GM18861 (cell line): ENCODE measurements at regions not wholly inside any gene's neighbourhood (a gene's known extent, or its start where the extent isn't known, plus 50 kb on each side); places are given as distances from the start of the nearest gene placed in this dataset.
"Not testable (repeated sequence)": the region's sequence is repeated elsewhere in the genome, so short reads cannot be mapped to it uniquely, and the experiment has no call there.

ENCODE experiments used
- ATAC-seq: cut with Tn5 transposase; IDR thresholded peaks from one replicate; pipeline ENCODE4 v1.9.1; 2021; ENCODE audit not compliant: unreplicated experiment

DNA sequence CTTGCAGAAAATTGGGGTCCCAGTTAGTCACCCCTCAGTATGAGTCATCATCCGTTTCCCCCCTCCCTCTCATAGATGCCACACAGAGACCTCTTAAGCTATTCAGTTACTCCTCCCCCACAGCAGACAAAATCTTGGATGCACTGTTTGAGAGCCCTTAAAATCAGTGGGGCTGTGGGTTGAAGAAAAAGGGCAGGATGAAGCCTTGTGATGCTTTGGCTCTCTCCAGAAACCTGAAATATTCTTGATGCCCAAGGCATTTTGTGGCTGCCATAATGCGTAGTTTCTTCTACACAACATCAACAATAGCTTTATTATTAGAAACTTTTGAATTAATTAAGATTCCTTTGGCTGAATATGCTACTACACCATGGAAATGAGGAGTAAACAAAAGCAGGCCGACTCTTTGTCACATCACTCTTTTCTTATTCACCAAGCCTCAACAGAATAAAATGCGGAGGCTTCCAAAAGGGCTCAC lies 133.8 kb downstream of the MRPS30 start:
- ATAC-seq, result no peak

DNA sequence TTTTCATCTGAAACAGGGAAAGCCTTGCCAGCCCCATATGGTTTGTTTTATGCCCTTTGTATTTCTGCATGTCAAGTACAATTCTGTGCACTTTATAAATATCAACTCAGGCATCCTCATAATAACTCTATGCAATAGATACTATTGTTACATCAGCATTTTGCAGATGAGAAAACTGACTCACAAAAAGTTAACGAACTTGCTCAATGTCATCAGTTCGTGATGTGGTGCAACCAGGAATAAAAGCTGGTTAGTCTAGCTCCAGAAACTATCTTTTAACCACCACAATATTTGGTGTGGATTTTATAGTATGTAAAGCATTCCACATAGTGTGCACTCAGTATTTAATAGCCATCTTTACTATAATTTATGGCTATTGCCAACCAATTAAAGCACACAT lies 134.9 kb downstream of the MRPS30 start:
- ATAC-seq, result no peak

DNA sequence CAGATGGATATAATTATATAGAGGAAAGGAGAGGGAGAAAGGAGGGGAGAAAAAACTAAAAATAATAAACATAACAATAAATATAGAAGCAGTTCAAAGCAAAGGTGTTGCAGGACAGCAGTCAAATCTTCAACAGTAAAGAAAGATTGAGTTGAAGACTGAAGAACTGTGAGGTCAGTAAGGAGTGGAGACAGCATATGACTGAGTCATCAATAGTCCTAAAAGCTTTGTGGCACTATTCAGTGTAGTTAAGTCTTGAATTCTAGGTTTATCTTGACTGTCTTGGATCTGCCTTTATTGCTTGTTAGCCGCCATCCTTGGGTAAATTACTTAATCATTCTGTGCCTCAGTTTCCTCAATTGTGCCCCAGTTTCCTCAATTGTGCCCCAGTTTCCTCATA lies 137.0 kb downstream of the MRPS30 start:
- no peak for ATAC-seq

DNA sequence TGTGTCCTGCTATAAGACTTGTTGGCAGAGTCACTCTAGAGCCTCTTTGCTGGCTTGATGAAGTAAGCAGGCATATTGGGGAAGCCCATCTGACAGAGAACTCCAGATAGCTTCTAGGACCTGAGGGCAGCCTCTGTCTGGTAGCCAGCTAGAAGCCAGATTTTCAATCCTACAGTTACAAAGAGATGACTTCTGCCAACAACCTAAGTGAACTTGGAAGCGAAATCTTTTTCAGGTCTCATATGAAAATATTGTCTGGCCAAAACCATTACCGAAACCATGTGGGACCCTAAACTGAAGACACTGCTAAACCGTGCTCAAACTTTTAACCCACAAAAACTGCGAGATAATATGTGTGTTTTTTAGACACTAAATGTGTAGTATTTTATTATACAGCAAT lies 140.9 kb downstream of the MRPS30 start:
- ATAC-seq, result no peak

DNA sequence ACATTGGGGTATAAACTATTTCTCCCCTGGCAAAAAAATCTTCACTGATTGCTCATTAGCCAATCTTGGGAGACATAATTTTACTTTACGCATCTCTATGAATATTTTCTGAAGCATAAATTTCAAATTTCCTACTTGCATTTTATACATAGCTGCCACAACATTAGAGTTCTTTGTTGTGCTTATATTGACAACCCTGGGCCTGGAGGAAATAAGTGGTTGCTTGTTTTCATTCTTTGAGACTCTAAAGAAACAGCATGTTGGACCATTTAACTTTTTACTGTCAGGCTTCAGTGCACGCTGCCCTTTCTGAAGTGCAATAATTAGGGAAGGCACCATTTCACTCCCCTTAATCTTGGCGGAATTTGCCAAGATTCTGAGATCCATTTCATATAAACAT lies 142.6 kb downstream of the MRPS30 start:
- ATAC-seq, result no peak

DNA sequence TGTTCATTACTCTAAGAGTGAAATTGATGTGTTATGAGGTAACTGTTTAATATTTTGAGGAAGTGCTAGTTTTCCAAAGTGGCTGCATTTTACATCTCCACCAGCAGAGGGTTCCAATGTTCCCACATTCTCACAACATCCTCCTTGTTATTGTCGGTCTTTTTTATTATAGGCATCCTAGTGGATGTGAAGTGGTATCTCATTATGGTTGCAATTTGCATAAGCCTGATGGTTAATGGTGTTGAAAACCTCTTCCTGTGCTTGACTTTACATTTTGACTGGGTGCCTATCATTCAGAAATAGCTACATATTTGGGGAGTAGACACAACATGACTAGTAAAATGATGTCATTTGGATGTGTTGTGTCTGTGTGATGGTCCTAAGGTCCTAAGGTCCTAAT lies 143.6 kb downstream of the MRPS30 start:
- peak; percentile 87 for ATAC-seq

DNA sequence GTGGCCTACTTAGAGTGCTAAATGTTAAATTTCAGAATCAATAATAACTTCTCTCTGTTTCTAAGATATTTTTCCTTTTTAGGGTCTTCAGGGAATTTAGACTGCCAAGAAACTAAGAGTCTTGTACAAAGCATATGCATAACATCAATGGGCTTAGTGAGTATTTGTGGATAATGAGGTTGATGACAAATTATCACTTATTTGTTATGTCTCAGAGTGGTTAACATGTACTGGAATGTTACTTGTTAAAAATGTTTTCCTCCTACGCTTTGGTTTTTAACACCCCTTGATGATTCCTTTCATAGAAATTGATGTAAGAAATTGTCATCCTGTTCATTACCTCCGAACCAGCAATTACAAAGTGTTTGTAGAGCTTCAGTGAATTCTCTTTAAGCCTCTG lies 144.3 kb downstream of the MRPS30 start:
- ATAC-seq, result no peak

DNA sequence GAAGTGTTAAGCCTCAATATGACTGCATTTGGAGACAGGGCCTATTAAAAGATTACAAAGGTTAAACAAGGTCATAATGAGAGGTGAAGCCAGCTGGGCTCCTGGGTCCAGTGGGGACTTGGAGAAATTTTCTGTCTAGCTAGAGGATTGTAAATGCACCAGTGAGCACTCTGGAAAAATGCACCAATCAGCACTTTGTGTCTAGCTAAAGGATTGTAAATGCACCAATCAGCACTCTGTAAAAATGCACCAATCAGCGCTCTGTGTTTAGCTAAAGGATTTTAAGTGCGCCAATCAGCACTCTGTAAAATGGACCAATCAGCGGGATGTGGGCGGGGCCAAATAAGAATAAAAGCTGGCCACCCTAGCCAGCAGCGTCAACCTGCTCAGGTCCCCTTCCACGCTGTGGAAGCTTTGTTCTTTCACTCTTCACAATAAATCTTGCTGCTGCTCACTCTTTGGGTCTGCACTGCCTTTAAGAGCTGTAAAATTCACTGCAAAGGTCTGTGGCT lies 150.3 kb downstream of the MRPS30 start:
- ATAC-seq, result not testable (repeated sequence)

DNA sequence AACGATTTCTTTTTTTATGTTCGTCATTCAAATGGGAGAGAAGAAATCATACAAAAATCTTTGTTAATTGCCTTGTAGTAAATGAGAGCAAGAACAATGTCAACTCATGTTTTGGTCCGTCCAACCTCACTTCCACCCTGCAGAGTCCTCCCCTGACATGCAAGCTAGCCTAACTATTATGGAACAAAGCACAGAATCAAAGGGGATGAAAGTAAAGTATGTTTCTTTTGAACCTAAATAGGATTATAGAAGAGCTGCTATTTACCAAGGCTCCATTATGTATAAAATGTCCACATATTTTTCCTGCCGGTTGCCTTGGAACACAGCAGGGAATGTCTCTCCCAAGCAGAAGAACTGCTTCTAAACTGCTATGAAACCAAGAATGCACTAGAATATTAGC lies 161.1 kb downstream of the MRPS30 start:
- ATAC-seq, result no peak

DNA sequence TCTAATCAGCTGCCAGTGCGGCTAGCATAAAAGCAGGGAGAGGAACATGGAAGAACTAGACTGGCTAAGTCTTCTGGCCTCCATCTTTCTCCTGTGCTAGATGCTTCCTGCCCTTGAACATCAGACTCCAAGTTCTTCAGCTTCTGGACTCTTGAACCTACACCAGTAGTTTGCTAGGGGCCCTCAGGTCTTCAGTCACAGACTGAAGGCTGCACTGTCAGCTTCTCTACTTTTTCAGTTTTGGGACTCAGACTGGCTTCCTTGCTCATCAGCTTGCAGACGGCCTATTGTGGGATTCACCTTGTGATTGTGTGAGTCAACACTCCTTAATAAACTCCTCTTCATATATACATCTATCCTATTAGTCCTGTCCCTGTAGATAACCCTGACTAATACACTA lies 162.2 kb downstream of the MRPS30 start:
- ATAC-seq, result not testable (repeated sequence)

DNA sequence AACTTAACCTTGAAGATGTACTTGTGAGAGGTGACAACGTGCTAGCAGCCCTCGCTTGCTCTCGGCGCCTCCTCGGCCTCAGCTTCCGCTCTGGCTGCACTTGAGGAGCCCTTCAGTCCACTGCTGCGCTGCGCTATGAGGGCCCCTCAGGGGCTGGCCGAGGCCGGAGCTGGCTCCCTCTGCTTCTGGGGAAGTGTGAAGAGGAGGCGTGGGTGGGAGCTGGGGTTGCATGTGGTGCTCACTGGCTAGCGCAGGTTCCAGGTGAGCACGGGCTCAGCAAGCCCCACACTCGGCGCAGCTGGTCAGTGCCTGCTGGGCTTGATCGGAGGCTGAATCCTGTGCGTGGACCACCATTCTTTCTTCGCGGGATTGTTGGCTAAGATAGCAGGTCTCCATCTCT lies 166.1 kb downstream of the MRPS30 start:
- ATAC-seq, result no peak

DNA sequence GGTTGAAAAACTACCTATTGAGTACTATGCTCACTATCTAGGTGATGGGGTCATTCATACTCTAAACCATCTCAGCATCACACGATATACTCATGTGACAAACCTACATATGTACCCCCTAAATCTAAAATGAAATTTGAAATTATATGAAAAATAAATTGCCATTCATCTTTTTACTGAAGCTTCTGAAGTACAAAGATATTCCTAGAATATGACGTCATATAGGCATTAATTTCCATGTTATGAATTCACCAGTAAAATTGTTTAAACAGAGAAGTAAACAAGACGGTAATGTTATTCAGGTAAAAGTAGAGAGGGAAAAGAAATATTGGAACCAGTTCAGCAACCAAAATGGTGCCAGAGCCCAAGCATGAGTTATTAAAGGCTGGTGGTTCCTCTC lies 173.0 kb downstream of the MRPS30 start:
- no peak for ATAC-seq

DNA sequence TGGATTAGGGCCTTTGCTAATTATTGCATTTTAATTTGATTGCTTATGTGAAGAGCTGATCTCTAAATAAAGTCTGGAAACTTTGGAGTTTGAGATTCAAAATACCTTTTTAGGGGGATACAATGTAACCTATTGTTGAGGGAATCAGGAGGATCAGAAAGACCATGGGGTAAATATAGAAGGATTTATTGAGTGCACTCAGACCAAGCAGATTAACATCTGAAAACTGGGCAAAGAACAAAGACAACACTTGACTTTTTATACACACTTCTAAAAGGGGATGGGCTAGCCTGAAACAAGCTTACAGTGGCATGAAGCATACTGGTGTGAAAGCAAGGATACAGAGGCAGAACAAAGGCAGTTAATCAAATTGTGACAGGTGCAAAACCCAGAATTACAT lies 174.3 kb downstream of the MRPS30 start:
- no peak for ATAC-seq

DNA sequence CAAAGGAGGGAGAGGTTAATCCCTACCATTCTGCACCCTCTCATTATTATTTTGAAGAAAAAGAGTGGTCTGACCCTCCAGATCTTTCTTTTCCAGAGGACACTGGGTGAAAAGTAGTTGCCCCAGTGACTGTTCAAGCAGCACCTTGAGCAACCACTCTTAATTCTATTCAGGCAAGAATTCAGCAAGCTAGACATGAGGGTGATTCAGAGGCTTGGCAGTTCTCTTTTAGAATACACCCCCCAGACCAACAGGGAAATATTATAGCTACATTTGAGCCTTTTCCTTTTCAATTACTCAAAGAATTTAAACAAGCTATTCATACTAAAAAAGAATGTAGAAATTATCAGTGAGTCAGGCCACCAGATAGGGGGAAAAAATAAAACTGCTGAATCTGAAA lies 178.3 kb downstream of the MRPS30 start:
- ATAC-seq, result no peak

DNA sequence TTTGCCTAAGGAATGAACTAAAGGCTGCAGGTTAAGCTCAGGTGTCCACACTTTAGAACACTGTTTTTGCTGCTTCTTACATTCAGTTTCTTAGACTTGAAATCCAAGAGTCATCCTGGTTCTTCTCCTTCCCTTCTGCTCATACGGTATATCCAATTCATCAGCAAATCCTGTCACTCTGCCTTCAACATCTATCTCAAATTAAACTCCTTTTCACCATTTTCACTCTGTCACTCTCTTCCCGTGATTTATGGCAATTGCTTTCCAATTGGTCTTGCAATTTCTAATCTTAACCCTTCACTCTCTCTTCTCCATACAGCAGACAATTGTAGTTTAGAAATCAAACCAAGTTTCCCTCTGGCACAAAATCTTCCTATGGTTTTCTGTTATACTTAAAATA lies 182.9 kb downstream of the MRPS30 start:
- ATAC-seq, result no peak

DNA sequence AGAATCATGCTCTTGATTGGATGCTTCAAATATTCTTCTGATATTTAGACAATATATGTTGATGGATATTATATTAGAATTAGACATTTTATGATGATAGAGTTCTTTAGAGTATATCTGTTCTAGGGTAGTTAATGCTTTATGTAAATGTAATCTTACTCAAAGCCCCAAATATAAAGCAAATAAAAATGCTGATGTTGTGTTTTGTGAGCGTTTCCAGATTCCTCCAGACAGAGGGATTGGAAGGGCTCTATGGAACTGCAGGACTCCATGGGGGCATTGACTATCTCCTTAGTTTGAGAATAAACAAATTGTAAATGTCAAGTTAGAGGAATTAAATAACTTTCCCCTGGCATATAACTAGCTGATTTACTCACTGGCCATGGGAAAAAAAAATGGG lies 184.5 kb downstream of the MRPS30 start:
- ATAC-seq, result no peak

DNA sequence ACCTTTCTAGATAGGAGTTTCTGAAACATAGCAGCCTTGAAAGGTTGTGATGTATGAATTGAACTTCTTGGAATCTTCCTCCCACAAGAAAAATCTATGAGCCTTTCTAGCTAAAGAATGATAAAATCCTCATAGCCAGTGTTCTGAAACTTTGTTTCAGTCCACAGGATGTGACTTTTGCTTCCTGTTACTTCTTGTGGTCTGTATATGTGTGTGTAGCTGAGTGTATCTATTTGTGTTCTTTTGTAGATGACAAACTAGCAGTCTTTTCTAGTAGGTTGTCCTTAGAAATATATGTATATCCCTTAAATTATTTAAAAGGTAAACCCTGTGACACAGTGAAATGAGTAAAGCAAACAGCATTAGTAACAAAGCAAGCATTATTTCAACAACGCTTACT lies 188.8 kb downstream of the MRPS30 start:
- ATAC-seq, result no peak

DNA sequence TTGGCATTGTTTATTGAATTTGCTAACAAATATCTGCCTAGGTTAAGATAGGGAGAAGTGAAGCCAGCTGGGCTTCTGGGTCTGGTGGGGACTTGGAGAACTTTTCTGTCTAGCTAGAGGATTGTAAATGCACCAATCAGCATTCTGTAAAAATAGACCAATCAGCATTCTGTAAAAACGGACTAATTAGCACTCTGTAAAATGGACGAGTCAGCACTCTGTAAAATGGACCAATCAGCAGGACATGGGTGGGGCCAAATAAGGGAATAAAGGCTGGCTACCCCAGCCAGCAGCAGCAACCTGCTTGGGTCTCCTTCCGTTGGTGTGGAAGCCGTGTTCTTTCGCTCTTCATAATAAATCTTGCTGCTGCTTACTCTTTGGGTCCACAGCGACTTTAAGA lies 198.4 kb downstream of the MRPS30 start:
- ATAC-seq, result not testable (repeated sequence)

DNA sequence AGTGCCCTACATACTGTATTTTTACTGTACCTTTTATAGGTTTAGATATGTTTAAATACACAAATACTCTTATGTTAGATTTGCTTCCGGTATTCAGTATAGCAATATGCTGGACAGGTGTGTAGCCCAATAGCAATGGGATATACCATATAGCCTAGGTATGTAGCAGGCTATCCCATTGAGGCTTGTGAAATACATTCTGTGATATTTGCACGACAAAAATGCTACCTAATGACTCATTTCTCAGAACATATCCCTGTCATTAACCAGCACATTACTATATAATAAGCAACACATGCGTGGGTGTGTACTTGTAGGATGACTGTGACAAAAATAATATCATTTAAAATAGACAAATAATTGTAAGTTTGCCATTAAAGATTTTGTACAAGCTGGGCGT lies 208.8 kb downstream of the MRPS30 start:
- no peak for ATAC-seq

DNA sequence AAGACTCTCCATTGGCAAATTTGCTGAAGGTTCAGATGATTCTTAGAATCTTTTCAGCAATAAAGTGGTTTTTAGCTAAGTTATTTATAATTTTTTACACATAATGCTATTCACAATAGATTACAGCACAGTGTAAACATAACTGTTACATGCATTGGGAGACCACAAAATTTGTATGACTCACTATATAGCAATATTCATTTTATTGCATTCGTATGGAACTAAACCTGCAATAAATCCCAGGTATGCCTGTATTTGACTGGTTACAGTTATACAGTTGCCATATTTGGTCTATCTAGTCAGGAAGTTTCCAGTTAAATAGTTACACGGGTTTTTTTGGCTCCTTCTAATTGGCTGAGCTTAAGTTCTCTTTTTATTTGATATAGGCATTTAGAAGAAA lies 220.8 kb downstream of the MRPS30 start:
- no peak for ATAC-seq

DNA sequence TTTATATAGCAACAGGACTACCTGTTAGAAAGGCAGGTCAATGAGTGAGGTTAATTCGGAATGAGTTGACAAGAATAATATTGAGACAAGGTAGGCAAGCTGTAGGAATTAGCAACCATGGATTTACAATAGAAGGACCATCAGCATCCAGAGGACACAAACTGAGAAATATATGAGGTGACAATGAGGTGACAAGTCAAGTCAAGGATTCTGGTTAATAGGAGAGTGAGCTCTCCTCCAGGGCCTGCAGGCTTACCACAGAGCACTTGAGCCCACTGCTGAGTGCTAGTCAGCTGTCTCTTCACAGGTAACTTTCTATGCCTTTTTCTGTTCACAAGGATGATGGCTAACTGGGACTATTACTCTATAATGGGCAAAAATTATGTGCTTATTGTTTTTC lies 227.2 kb downstream of the MRPS30 start:
- no peak for ATAC-seq

DNA sequence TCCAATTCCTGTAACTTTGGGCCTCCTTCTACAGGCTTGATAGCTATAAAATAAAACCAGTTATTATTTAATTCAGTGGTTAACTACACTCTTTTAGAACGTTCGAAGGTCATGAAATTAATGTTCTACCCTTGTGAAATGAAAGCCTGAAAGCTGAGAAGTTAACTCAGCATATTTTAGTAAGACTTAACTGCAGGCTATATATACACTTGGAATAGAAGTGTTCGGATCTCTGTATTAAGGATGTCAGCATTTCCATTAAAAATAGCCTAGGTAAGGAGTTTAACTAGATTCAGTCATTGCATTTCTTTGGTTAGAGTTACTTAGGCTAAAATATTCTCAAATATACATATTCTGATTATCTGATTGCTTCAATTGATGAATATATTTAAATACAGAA lies 229.2 kb downstream of the MRPS30 start:
- no peak for ATAC-seq

DNA sequence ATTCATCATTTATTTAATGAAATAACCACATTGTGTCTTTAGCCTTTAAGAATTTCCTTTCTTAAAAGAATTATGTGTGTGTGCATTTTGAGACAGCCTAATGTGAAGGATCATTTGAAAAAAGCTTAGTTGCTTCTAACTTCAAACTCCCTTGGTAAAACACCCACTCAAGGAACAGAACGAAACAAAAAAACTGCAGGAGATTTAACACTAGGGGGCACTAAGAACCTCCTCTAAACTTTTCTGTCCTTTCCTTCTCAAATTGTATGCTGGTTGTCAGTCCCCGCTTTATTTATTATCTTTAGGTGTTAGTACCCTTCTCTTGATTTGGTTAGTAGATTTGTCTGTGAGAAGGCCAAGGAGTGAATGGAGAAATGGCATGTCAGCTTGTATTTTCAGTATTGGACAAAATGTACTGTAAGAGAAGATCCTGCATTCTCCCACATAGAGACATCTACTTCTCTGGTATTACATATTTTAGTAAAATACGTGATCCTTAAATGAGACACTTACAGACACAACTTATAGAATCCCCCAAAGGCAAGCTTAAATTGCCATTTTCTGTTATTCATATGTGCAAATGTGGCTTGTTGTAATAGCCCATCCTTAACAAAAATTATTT lies 229.7 kb downstream of the MRPS30 start:
- peak; percentile 47 for ATAC-seq
